Suppressor macrophage treated with lipopolysaccharide for 4 hours (primary cell): ENCODE measurements at regions not wholly inside any gene's neighbourhood (a gene's known extent, or its start where the extent isn't known, plus 50 kb on each side); places are given as distances from the start of the nearest gene placed in this dataset.
"Not testable (repeated sequence)": the region's sequence is repeated elsewhere in the genome, so short reads cannot be mapped to it uniquely, and the experiment has no call there.

Experiments used
- DNase-seq: peaks from one replicate; pipeline ENCODE4 v3.0.0-alpha.2; 2020

DNA sequence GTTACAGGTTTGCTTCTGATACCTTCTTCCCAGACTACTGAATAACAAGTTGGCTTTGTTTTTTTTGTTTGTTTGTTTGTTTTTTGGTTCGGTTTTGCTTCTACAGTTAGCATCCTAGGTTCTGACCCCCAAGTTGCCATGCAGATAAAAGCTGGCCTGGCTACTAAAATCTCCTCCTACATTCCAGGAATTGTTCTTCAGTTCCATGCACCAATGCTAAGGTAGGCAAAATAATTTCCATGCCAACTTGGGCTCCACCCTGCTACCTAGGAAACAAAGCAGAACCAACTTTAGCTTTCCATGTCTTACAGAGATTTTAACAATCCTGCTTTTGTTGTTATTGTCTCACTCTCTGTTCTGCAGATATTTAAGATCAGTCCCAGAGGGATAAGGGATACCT, 495.5 kb upstream of the SOX9 start:
- DNase-seq: no peak

DNA sequence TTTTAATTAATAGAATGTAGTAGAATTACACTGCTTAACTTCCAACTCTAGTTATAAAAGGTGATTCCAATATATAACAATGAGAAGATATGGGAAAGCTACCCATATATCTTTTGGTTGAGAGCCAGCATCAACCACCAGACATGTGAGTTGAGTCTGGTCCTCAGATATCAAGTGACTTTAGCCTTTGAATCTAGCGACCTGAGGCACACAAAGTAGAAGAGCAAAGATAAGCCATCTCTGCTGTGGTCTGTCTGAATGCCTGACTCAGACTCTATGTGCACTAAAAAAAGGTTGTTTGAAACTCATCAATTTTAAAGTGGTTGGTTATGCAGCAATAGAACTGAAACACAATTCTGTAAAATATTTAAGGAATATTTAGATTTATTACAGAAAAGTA, 492.5 kb upstream of the SOX9 start:
- DNase-seq: no peak

DNA sequence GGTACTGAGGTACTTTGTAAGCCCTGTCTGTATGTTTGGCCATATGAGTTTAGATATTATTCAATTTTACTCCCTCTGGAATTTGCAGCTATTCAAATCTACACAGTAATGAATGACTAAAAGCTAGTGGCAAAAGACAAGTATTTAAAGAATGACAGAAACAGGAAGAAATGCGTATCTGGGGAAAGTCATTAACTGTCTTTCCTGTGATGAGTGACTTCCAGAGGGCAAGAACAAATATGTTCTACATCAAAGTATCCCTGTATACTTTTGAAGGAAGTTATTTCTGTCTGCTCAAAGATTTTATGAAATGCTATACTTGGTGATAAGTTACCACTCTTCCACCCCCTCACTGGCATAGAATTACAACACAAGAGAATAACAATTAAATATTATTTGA, 489.3 kb upstream of the SOX9 start:
- no peak for DNase-seq

DNA sequence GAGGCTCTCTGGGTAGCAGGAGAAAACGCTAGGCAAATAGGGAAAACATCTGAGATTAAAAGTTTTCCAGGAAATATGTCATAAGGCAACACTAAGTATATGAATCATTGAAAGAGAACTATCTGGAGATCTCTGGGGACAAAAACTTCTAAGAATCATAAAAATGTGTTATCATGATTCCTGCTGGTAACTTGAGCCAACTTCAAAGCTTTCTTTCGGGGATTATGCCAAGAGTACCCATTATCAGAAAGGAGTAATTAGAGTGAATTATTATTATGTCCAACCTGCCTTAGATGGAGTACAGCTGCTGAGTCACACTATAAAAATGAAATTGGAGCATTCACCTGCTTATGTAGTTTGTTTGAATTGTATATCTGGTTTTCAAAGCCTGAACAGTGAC, 488.5 kb upstream of the SOX9 start:
- no peak for DNase-seq

DNA sequence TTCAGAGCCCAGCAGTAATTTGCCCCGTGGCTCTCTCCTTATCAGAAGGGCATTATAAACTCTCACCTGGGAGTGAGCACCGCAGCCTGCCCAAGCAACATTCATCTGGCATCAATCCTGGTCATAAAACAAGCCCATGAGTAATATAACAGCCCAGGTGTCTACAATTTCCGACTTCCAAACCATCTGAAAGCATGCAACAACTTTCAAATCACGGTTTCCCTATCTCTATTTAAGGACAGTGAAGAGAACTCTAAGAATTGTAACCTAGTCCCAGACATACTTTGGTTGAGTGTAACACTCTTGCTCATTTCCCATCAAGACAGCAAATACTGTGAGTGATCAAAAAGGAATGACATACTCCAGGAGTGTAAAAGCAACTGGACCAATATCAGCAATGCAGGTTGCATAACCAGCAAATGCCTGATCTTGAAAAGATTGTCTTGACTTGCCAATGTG, 487.4 kb upstream of the SOX9 start:
- DNase-seq: no peak

DNA sequence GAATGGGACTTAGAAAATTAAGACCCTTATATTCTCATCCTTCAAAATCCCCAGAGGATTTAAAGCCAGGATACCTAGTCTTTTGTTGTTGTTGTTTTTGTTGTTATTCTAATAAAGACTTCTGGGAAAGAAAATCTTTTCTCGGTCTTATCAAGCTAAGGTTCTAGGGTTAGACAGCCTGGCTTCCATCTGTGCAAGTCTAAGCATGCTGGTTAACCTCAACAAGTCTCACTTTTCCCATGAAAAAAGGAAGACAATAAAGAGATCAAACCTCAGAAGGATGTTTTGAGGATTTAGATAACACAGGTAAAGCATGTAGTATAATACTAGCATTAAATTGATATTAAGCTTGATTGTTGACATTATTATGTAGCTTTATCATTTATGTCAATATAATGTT, 486.4 kb upstream of the SOX9 start:
- no peak for DNase-seq

DNA sequence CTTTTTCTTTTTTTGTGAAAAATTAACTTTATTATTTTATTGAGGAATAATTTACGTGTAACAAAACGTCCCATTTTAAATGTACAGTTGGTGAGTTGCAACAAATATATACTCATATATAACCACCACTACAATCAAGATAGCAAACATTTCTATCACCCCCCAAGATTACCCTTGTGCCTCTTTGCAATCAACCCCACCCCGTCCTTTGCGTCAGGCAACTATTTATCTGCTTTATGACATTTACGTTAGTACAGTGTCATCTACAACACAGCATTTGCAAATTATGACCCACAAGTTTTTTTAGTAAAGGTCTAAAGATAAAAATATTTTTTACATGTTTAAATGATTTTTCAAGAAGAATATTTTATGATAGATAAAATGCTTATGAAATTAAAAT, 485.6 kb upstream of the SOX9 start:
- no peak for DNase-seq

DNA sequence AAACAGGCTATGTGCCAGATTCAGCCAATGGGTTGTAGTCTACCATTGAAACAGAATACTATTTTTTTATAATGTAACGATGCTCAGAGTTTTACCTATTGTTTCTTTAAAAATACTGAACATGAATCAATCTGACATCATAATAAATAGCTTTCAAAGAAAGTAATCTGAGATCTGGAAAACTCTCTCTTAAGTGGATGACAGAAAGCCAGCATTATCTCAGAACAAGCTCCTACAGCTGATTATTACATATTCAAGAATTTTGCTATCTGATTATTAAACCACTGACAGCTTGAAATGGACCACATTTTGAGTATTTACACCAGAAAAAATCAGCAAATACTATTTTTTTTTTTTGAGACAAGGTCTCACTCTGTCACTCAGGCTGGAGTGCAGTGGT, 484.2 kb upstream of the SOX9 start:
- DNase-seq: no peak

DNA sequence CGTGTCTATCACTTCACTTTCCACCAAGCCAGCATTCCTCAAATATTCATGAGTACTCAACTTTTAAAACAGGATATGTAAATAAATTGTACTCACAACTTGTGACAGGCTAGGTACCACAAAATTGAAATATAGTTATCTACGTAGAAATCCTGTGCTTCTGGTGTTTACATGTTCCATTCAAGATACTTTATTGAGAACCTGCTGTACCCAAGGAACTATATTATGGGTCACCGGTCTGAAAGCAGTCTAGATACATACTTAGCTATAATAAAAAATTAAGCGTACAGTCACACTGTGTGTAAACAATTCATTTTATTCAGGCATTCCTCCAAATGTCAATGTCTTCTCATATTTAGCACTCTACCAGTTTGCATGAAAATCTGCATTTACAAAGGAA, 482.2 kb upstream of the SOX9 start:
- no peak for DNase-seq

DNA sequence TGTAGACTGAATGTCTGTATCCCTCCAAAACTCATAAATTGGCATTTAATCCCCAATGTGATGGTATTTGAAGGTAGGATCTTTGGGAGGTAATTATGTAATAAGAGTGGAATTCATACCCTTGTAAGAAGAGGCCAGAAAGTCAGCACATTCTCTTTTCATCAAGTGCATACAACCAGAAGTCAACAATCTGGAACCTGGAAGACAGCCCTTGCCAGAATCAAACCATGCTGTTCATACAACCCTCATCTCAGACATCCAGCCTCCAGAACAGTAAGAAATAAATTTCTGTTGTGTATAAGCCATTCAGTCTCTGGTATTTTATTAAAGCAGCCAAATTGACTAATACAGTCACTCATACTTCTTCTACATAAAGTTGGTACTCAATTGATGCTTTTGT, 481.0 kb upstream of the SOX9 start:
- no peak for DNase-seq

DNA sequence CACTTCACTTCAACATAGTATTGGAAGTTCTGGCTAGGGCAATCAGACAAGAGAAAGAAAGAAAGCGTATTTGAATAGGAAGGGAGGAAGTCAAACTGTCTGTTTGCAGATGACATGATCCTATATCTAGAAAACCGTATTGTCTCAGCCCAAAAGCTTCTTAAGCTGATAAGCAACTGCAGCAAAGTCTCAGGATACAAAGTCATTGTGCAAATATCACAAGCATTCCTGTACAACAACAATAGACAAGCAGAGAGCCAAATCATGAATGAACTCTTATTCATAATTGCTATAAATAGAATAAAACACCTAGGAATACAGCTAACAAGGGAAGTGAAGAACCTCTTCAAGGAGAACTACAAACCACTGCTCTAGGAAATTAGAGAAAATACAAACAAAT, 473.9 kb upstream of the SOX9 start:
- not testable (repeated sequence) for DNase-seq

DNA sequence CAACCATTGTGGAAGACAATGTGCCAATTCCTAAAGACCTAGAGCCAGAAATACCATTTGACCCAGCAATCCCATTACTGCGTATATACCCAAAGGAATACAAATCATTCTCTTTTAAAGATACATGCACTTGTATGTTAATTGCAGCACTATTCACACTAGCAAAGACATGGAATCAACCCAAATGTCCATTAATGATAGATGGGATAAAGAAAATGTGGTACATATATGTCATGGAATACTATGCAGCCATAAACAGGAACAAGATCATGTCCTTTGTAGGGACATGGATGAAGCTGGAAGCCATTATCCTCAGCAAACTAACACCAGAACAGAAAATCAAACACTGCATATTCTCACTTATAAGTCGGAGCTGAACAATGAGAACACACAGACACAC, 472.5 kb upstream of the SOX9 start:
- DNase-seq: not testable (repeated sequence)

DNA sequence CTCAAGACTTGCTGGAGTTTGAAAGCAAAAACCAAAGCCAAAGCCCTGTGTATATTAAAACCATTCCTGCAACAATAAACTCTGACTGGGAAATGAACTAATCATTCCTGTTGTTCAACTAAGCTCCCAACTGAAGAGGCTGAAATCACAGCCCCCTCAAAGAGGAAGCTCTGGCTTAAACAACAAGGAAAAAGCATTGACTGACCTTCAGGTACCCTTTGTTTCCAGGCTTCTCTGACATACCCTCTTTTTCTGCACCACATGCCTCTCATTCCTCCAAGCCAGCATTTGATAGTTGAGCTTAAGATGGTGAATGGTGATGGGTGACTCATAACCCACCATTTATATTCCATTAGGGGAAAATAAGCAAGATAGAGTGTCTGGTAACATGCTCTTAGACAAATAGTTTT, 470.9 kb upstream of the SOX9 start:
- no peak for DNase-seq

DNA sequence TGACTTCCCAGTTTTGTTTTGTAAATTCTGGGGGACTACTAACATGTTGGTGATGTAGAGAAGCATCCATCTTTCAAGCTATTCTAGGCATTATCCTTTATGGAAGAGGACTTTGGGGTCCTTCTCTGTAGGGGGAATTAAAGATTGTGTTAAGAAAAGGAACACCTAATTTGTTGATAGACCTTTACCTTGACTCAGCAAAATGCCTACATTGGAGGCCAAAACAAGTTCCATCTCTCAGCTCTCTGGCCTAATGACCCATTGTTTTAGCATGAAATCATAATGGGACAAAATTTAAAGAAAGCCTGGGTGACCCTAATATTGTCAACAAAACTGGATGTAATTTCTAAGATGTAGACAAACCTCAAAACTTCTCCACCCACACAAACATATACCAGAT, 465.3 kb upstream of the SOX9 start:
- DNase-seq: no peak

DNA sequence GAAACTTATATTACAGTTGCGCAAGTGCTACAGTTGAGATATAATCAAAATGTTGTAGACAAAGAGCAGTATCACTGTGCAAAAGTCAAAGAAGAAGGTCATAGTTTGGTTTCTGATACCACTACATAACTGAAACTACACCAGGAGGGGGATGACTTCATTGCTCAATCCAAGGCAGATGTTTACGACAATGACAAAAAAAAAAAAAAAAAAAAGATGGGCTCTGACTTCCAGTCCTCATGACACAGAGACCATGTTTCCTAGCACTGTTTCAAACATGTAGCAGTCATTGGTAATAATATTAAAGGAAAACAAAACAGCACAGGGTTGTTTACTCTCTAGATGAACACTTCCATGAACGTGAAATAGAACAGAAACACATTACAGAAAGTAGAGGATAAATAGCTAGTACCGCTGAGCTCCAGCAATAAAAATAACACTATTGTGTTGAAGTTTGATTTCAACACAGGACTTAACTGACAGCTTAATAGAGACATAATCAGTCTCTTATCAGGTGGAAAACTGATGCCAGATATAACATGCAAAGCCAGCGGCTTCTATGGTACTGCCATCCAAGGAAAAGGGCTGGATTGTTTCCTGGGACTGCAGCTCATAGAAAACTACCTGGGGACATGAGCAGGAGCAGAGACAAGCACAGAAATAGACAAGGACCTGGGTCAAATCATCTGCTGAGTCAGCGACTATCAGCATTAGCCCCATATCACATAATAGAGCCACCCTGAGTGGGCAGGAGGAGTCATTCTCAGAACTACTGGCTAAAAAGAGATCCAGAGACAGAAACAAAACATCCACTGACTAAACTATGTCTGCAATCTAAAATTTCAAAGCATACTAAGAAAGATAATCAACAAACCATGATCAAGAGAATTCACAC, 463.6 kb upstream of the SOX9 start:
- no peak for DNase-seq

DNA sequence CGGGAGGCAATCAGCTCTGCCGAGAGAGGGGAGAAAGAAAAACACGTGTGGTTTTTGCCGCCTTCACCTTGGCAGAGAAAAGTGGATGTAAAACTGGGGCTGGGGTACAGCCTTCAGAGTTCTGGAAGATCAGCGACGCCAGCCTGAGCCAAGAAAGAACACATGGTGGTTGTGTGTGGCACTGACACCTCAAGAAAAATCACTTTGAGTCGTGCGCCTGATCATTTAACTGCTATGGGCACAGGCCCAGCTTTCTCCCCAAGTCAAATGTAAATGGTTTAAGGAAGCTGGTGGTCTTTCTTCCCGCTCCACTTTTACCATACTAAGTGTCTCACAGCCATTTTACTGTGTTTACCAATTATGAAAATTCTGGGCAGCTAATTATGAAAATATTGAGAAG, 461.8 kb upstream of the SOX9 start:
- DNase-seq: no peak

DNA sequence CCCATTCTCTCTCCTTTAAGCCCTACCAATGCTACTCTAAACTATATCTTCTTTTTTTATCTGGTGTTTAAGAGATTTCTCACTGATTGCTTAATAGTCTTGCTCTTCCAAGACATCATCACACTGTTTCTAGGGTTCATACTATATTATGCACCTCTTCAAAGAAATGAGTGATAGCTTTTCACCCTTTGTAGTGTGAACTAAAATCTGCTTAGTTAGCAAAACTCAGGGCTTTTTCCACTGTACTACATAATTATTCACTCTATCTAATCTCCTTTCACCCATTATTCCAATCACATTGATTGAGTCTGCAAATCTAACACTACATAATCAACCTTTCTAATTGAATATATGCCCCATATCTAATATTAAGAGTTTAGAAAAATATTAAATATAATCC, 456.0 kb upstream of the SOX9 start:
- DNase-seq: no peak

DNA sequence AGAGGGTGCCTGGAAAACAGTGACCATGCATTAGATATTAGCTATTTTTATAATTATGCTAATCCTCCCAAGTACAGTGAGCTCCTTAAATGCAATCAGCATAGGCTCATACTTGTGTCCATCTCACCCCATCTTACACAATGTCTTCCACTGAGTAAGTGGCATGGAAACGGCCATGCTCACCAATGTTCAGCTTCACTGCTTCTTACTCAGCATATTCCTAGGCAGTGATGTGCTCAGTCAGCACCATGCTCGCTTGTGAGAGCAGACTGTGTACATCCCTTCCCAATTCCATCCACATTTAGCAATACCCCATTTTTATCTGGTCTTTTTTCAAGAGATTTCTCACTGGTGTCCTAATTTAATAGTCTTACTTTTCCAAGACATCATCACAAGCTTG, 454.8 kb upstream of the SOX9 start:
- DNase-seq: no peak

DNA sequence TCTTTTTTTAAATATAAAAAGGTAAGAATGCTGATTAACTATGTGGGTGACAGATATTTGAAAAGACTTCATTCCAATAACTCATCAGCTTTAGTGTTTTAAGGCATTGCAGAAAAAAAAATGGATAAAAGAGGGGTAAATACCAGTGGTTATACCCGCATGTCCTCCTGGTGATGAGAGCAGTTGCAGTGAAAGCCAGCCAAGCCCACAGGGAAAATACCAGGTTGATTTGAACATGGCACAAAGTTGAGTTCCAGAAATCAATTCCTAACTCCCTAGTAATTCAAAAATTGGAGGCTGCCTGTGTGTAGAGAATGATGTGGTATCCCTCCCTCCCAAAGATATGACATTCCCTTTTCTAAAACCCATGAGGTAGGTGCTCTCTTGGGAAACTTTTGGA, 453.2 kb upstream of the SOX9 start:
- DNase-seq: no peak

DNA sequence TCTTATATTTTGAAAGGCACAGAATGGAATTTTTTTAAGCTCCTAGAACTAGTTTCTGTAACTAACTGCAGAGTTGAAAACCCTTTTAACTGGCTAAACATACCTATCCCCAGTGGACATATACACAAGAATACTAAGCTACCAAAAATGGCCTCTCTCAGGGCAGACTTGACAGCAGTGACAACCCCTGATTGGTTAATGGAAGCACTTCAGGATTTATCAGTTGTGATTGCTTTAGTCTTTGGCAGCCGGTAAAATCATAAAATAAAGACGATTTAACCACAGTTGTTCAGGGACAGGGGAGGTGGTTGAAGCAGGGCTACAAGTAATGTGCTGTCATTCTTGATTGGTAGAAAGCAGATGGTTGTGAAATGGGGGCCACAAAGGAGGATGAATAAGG, 452.0 kb upstream of the SOX9 start:
- DNase-seq: no peak

DNA sequence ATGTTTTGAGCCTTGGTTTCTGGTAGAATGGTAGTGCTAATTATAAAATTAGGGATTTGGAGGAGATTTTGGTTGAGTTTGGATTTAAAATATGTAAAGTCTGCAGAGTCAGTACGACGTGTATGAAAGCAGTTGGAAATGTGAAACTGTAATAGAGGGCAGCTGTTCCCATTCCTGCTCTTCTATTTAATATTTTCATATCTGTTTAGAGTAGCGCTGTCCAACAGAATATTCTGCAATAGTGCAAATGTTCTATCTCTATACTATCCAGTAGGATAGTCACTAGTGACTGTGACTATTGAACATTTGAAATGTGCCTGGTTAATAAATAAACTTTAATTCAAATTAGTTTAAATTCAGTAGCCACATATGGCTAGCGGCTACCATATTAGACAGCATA, 443.4 kb upstream of the SOX9 start:
- DNase-seq: no peak

DNA sequence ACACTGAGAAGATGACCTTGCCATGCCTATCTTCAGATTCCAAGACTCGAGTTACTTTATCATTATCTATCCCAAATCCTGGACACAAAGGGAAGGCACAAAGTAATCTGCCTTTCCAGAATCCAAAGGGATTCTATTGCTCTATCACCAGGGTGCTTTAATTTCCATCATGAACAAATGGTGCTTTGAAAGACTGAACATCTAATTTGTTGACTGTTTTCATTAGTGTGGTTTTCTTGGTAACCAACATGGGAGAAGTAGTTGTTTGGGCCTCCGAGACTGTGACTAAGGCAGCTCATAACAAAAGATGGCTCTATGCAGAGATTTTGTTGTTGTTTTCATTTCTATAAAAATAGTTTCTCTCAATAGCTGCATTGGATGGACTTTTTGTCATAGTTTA, 441.0 kb upstream of the SOX9 start:
- DNase-seq: no peak

DNA sequence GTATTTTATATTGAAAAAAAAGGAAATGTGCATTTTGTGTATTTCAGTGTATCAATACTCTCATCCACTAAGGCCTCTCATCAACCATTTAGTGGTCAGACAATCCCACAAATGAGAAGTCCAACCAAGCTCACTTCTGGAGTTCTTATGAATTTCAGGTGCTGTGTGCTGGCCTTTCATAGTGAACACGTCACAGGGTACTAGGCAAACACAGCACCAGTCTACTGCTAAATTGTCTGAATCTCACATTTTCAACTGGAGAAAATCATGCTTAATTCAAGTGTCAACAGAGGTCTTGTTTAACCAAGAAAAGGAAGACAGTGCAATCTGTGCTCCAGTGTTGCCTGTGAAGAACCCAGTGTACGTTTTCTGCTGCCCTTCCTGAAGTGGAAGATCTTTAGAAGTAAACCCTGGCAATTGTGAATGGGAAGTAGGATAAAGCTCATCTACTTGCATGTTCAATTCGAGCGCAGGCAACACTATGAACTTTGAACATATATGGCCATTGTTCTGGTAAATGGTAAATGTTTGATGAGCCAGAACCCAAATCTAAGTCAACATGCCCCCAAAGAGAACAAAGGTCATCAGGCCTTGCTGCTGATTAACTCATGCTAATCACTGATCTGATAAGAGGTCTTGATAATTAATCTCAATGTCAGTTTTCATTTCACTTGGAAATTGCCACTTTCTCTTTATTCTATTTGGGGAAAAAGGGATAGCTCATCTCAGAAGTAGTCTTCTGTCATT, 439.2 kb upstream of the SOX9 start:
- no peak for DNase-seq

DNA sequence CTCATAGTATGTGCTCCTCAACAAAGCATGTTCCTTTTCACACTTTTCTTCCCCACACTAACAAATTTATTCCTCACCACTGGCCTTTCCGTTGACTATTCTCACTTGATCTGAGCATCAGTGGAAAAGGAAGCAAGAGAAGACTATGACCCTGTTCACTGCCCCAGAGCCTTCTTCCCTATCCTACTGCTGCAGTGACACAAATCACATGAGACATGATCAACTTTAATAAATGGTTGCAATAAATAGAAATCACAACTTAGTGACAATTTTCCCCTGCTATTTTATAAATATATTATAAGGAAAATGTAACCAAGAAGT, 438.7 kb upstream of the SOX9 start:
- no peak for DNase-seq

DNA sequence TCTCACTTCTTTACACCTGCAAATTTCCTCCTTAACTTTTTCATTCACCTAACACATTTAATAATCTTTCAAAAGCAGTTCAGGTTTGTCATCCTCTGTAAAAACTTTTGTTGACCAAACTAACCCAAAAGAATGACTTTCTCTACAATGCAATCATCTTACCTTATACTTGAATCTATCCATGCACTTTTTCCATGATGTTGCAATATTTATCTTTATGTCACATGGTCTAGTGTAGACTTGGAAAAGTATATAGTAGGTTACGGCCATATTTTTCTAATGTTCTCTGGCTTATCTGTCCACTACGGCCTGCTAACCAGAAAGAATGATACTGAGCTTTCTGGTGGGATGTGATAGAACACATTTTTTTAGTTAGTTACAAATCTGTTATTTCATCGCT, 431.0 kb upstream of the SOX9 start:
- DNase-seq: no peak
